Eye (tissue), 1 donor: ENCODE measurements at regions not wholly inside any gene's neighbourhood (a gene's known extent, or its start where the extent isn't known, plus 50 kb on each side); places are given as distances from the start of the nearest gene placed in this dataset.

Experiments
- DNase-seq: peaks from one replicate; pipeline ENCODE4 v3.0.0-alpha.2; 2015

GRCh38 chr2:120685066-120685973 lies 50.3 kb upstream of the GLI2 start:
- DNase-seq, result no peak
